COR-L47 (cell line): ENCODE measurements at regions not wholly inside any gene's neighbourhood (a gene's known extent, or its start where the extent isn't known, plus 50 kb on each side); places are given as distances from the start of the nearest gene placed in this dataset.
"Not testable (repeated sequence)": the region's sequence is repeated elsewhere in the genome, so short reads cannot be mapped to it uniquely, and the experiment has no call there.

ENCODE experiments used
- DNase-seq: peaks from one replicate; lab custom pipeline; 2025; lab: John Stamatoyannopoulos, UW

DNA sequence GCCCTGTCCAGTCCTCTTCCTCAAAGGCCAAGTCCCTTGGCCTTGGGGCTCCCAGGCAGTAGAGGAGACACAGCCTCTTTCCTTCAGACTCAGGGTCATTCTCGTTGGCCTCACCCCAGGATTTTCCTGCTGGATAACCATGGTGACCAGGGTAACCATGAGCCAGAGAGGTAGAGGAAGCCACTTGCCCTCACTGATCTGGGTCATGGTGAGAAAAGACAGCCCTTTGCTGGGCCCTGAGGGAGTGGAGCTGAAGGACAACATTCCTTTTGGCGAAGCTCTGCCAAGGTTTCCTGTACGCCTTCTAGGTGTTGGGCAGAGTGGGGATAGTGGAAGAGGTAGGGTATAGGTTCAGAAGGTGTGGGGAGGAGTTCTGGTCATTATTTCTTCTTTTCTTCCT is 53.1 kb upstream of the WNT4 start:
- DNase-seq: no peak

DNA sequence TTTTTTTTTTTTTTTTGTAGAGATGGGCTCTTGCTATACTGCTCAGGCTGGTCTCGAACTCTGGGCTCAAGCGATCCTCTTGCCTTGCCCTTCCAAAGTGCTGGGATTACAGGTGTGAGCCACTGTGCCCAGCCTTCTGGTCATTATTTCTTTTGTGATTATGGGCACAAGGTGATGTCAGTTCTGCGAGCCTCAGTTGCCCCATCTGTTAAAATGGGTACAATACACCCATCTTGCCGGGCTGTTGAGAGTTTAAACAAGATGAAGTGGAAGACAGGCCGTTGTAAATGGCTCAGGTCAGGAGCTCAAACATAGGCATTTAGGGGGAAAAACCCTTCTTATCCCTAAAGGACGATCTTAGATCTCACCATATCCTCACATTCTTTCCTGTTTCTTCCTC is 53.7 kb upstream of the WNT4 start:
- DNase-seq: no peak

DNA sequence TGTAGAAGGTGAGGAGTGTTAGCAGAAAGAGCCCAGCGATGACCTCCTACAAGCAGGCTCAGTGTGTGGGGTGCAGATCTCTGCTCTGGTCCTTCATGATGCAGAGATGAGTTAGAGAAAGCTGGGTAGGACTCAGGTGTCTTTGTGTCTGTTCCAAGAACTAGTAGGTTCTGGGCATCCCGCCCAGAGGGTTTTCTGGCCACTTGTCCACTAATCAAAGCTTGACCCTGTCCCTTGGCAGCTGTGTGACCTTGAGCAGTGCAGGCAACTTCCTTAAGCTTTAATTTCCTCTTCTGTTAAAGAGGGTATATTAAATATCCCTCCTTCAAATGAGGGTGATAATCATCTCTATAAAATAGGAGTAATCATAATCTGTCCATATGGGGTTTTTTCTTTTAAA is 54.7 kb upstream of the WNT4 start:
- no peak for DNase-seq

DNA sequence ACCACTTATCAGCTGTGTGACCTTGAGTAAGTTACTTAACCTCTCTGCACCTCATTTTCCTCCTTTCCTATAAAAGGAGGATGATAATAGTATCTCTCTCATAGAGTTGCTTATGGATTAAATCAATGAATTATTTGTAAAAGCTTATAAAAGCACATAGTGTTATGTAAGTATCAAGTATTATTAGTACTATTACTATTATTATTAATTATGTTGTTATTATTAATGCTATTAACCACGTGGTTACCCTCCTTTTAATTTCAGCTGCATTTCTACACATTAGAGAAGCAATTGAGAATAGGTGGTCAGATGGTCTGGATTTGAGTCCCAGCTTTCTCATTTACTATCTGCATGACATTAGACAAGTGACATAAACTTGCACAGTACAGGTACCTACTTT is 58.1 kb upstream of the WNT4 start:
- DNase-seq: no peak

DNA sequence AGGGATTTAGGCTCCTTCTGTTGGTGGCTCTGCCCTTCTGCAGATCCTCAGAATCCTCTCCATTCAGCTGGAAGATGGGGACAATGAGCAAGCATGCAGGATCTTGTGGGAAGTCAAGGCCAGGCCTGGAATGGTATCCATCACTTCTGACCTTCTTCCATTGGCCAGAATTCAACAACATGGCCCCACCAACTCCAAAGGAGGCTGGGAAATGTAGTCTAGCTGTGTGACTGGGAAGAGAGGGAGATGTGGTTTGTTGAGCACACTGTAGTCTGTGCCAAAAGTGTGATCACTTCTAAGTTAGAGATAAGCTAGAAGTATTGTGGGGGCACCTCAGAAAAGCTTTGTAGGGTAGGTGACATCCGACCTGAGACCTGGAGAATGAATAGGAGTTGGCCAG is 60.4 kb upstream of the WNT4 start:
- no peak for DNase-seq

DNA sequence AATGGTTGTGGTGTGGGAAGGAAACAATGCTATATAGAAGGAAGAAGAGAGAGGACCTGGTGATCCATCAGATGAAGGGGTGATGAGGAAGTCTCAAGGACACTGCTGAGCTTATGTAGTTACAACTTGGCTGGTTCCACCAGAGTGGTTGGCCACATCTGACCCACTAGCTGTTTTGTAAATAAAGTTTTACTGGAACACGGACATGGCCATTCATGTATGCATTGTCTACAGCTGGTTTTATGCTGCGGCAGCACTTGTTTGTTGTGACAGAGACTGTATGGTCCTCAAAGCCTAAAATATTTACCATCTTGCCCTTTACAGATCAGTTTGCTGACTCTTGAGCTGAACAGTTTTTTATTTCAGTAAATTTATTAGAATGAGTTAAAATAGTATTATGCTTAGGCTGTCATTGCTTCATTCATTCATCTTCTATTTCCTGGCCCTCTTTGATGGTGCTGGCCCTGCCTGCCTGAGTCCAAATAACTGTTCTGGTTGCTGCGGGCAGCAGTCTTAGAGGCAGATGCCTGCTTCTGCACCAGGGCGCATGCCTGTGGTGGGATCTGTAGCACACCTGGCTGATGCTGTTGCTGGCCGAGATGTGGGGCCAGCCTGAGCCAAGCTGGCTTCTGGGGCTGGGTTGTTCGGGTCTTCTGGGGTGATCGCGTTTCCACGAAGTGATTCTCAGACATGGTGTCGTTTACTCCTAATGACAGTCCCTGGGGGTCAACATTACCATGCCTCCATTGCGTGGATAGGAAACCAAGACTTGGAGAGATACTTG is 61.4 kb upstream of the WNT4 start:
- DNase-seq: no peak

DNA sequence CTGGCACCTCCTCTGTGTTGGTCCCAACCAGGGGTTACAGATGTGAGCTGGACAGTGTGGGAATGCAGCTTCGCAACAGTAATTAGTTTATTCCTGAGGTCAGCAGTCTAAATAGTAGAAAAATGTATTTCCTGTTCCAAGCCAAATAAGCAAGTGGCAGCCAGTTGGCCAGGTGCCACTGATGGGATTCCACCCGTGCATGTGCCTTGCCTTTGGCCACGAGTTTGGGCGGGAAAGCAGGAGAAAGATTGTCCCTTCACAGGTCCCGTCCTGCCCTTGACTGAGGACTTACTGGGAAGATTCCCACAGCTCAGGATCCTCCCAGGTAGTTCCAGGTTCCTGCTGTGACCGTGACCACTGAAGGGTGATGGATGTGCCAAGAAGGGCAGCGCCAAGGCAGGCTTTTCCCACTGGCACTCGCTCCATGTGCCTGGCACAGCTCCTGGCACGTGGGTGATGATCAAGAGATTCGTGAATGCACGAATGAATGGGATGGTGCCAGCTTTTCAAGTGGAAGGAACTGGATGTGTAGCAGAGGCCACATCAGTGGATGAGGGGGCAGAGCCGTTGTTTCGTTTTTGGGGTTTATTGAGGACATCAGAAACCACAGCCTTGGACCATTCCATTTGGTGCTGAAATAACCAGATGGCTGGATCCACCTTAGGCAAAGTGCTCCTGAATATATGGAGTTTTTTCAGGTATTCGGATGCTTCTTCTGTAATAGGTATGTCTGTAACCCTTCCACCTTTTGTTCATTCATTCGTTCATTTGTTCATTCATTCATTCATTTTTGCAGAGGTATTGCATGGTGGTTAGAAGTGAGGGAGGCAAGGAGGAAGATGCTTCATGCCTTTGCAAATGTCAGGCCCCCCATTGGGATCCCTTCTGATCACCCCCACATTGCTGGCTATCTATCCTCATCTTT is 62.4 kb upstream of the WNT4 start:
- DNase-seq: no peak

DNA sequence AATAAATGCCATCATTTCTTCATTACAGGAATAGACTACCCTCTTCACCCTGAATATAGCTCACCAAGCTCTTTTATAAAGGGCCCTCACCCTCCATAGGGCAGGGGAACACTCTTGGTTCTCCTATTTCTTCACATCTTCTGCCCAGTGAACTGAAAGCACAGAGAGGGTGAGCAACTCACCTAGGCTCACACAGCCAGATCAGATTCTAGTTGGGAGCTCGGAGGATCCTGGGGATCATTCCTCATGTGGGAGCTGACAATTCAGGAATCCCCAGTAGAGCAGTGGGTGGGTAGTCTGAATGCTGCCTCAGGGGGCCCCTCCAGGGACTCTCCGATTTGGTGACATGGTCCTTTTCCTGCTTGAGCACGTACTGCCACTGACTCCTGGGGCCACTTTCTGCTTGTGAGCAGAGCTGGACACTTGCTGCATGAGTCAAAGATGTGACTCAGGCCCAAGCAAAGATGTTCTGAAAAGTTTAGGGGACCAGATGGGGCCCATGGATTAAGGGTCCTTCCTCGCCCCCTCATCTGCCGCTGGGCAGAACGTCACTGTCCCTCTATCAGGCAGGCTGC is 63.7 kb upstream of the WNT4 start:
- DNase-seq: no peak

DNA sequence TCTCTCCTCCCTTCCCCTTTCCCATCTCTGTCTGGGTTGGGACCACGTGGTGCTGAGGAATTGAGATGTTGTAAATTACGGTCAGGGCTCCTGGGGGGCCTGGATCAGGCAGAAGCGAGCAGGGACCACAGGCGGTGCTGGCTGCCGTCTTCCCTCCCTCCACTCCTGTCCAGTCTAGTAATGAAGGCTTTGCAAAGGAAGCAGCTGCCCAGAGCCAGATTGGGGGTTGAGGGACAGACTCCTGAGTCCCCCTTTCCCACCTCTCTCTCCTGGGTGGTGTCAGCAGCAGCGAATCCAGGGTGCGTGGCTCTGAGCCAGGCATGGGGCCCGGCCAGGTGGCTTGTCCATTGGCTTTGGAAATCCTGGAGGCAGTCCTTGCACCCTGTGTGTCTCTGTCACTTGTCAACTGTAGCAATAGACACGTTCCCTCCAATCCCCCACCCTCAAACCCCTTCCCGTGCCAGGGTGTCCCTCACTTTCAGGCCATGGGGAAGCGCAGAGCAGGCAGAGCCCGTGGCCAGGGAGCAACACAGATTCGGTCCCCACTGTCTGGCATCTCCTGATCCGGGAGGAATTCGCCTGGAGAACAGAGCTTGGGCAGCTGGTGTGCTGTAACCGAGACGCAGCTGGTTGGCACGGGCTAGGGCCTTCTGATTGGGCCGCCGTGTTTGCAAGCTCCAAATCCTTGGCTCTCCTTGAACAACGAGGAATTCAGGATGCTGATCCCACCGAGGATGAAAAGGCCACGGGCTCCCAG is 64.8 kb upstream of the WNT4 start:
- DNase-seq: peak; percentile 32

DNA sequence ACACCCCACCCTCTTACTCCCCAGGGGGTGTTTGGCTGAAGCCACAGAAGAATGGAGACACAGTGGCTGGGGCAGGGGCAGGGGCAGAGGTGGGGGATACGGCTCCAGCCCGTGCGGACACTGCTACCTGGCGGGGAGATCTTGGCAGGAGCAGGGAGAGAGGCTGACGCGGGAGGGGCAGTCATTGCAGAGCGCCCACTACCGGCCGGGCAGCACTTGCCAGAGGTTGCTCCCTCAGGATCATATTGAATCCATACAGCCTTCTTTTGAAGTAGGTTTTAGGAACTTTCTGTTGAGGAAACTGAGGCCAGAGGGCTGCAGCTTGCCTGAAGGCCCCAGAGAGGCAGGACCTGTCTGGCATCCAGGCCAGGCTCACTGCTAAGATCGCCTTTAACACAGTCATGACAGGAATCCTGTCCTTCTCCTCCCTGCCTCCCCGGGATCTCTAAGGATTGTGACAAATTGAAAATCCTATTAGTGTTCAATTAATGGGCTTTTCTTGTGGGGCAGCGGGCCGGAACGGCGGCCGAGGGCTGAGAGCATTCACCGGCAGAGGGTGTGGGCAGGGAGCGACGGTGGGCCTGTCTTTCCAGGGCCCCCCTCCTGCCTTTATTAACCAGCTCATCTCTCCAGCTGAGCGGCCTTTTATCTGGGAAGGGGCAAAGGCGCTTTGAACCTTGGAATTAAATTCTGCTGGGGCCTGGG is 65.5 kb upstream of the WNT4 start:
- DNase-seq: no peak

DNA sequence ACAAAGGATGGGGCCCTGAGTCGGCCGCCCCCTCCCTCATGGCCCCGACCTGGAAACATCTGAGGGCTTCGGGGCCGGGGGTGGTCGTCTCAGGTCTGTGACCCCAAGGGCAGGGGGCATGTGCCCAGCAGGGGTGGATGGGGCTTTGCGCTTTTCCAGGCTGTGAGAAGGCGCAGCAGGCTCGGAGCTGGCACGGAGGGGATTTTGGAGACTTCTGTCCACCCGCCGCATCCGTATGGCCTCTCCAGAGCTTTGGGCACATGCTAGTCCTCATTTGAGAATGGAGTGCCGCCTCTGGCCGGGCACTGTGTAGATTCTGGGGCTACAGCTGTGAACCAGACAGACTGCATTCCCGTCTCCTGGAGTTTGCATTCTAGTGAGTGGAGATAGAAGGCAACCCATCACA is 66.1 kb upstream of the WNT4 start:
- no peak for DNase-seq

DNA sequence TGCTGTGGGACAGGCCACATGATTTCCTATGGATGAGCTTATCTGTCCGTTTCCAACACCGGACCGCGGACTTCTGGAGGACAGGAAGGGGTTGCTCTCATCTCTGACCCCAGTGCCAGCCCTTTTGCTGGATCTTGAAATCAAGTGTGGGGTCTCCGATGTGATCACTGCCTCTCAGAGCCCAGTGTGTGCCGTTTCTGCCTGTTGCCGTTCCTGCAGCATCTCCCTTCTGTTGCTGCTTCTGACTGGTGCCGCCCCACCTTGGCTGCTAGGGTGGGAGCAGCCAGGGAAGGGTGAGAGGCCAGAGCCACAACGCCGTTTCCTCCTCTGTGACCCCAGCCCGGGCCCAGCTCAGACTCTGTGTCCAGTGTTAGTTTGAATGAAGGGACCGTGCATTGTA is 67.3 kb upstream of the WNT4 start:
- no peak for DNase-seq

DNA sequence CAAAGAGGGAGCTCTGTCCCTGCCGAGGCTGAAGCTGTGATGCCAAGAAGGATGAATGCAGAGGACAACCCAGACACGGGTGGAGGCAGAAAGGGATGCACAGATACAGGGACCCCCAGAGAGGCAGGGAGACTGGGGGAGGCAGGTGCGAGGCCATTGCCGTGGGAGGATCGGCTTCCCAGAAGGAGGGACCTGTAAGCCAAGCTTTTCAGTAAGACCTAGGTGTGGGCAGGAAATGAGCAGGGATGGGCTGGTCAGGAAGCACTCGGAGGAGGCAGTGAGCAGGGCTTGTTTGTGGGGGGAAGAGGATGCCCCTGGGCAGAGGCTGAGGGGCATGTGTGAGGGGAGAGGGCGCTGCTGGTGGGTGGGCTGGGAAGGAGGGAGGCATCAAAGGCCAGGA is 67.7 kb upstream of the WNT4 start:
- no peak for DNase-seq

DNA sequence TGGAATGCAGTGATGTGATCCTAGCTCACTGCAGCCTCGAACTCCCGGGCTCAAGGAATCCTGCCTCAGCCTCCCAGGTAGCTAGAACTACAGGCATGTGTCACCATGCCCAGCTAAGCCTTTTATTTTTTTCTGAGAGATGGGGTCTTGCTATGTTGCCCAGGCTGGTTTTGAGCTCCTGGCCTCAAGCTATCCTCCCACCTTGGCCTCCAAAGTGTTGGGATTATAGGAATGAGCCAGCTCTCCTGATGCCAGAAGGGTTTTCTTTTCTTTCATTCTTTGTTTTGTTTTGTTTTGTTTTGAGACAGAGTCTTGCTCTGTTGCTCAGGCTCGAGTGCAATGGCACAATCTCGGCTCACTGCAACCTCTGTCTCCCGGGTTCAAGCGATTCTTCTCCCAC is 68.6 kb upstream of the WNT4 start:
- not testable (repeated sequence) for DNase-seq

DNA sequence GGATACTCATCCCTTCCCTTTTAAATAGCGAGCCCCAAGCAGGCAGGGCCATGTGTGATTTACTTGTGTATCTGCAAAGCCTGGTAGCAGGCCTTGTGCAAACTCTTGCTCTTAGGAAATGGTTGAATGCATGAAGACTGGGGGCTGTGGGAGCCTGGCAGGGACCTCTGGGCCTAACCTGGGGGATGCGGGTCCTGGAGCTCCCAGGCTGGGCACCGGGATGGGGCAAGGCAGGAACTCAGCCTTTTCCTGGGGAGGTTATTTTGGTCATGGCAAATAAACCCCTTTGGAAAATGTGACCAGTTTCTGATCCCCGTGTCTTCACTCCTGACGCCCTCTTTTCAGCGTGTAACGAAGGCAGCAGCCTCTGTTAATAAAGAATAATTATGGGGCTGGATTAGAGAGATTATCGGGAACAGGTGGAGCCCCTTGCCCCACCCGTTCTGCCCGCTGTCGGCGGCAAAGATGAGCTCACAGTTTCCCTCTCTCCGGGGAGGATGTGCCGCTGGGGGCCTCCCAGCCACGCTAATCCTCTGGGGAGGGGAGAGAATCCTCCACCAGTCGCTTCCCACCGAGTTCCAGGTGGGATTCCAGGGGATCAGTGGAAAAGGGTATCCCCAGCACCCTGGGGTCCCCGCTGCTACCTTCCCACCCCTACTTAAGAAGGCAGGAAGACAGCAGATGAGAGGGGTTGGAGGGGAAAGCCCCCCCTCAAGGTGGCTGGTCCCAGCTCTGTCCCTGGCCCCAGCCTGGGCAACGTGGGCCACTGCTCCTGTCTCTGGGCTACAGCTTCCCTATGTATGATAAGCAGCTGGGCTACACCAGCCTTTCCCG is 69.7 kb upstream of the WNT4 start:
- no peak for DNase-seq

DNA sequence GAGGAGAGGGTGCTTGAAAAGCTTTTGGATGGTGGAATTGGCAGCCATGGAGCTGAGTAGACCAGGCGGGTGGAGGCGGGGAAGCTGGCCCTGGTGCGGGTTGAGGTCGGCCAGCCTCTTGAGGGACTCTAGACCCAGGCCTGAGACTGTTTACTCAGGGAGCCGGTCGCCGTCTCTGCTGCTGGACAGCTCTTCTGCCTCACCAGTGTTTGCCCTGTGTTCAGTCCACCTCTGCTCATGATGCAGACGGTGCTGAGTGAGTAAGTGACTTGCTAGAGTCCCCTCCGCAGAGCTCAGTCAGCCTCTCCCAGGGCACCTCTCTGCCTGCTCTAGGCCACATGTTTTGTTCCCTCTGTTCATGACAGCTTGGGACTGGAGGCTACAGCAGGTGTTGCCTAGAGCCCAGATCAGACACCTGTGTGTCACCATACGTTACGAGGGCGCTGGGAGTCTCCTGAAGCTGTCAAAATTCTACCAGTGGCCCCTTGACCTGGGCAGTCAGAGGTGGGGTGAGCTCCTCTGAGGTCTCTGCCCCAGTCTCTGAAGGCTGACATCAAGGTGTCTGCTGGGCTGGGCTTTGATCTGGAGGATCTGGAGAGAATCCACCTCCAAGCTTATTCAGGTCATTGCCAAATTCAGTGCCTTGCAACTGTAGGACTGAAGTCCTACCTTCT is 73.5 kb upstream of the WNT4 start:
- no peak for DNase-seq

DNA sequence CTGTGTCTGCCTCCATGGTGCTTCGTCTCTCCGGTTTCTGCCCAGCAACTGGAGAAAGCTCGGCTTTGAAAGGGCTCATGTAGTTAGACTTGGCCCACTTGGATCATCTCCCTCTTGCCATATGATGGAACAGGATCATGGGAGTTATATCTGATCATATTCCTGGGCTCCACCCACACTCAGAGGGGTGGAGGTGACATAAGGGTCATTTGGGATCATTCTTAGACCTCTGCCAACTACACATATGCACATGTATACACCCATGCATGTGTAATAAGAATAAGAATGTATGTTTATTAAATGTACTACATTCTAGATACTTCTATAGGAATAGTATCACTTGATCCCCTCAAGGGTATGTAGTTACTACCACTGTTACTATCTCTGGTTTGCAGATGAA is 74.1 kb upstream of the WNT4 start:
- DNase-seq: no peak

DNA sequence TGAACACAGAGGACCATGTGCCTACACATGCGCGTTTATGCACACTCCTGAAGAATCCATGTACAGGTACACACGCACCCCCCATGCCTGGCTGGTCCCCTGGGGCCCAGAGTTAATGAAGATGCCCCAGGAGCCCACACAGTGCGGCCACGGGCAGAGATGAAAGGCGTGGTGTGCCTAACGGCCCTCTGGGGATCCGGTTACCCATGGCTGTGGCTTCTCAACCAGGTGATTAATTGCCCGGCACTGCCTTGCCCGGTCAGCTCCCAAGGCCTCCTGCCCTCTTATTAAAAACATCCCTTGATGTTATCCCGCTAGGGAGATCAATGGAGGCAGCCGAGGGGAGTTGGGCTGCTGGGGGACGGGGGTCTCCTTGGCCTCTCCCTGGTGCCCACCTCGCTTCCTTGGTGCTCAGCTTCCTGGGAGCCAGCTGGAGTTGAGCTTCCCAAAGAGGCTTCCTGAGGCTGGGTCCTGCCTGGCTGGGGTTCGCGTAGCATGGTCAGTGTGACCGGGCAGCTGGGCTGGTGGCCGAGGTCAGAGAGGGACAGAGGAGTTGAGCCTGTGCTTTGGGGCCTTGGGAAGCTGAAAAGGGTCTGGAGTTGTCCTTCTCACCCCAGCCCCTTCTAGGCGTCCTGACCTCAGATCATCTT is 75.0 kb upstream of the WNT4 start:
- no peak for DNase-seq

DNA sequence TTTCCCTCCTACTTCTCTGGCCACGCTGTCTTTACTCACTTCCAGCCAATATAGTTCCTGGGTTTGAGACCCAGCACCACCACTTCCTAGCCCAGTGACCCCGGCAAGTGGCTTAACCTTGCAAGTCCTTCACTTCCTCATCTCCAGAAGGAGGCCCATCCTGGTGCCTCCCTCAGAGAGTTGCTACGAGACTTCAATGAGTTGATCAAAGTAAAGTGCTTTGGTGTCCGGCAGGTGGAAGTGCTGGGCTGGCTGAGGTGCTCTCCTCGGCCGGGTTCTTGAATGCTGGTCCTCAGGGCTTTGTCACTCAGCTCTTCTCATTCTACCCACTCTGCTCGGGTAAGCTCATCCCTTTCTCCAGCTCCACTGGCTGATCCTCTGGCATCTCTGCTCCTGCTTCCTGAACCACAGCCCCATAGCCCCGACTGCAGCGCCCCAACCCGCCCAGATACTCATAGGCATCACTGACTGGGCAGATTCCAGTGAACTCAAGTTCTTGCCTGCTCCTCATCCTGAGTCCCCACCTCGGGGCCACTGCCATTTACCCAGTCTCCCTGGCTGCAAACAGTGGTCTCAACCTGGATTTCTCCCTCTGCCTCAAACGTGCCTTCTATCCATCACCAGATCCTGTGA is 75.8 kb upstream of the WNT4 start:
- DNase-seq: no peak
